ENCODE measurements at regions not wholly inside any gene's neighbourhood (a gene's known extent, or its start where the extent isn't known, plus 50 kb on each side); places are given as distances from the start of the nearest gene placed in this dataset.

DNA sequence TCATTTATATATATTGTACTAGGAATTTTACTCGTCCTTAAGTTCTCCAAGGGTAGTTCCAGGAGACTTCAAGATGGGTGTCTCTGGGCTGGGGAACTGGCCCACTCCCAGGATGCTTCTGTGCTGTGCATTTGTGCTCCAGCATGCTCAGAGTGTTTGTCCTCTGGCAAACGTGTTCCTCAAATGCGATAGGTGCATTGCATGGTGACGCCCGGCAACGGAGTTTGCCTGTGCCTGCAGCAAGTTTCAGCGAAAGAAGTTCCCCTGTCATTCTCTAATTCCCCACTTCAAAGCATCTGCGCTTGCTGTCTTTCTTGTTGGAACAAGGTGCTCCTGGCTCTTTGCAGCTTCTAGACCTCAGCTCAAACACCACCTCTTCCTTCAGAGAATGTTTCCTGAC is 465.1 kb downstream of the GALR1 start:
- TF ChIP-seq, protein P1, sequence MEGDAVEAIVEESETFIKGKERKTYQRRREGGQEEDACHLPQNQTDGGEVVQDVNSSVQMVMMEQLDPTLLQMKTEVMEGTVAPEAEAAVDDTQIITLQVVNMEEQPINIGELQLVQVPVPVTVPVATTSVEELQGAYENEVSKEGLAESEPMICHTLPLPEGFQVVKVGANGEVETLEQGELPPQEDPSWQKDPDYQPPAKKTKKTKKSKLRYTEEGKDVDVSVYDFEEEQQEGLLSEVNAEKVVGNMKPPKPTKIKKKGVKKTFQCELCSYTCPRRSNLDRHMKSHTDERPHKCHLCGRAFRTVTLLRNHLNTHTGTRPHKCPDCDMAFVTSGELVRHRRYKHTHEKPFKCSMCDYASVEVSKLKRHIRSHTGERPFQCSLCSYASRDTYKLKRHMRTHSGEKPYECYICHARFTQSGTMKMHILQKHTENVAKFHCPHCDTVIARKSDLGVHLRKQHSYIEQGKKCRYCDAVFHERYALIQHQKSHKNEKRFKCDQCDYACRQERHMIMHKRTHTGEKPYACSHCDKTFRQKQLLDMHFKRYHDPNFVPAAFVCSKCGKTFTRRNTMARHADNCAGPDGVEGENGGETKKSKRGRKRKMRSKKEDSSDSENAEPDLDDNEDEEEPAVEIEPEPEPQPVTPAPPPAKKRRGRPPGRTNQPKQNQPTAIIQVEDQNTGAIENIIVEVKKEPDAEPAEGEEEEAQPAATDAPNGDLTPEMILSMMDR (IDR thresholded peaks at IDR 0.05; ENCODE audit: low read depth, low read length, poor library complexity, severe bottlenecking), result no peak
- TF ChIP-seq EZH2phosphoT487 (IDR thresholded peaks at IDR 0.05; ENCODE audit: borderline replicate concordance, low read length), result no peak
- Histone ChIP-seq H3K4me3 (ENCODE audit: low read length) (no peak overlapping the region), H3K4me2 (ENCODE audit: low read length) (no peak overlapping the region), H3K27ac (ENCODE audit: low read depth, low read length) (no peak overlapping the region), H4K20me1 (ENCODE audit: control insufficient read depth, insufficient read depth, low read depth, low read length) (no peaks in the 10 kb centered on the region), H3K9me2 (replicated peaks; ENCODE audit: control insufficient read depth, low read length) (no peaks in the 10 kb centered on the region), H3K9me3 (ENCODE audit: control insufficient read depth, insufficient read depth, low read length) (no peaks in the 10 kb centered on the region), H3K36me3 (ENCODE audit: control insufficient read depth, low read length) (no peaks in the 10 kb centered on the region), H3K27me3 (ENCODE audit: control insufficient read depth, low read length) (no peaks in the 10 kb centered on the region), H3F3A (ENCODE audit: control insufficient read depth, insufficient read depth) (no peaks in the 10 kb centered on the region), H3K4me1 (ENCODE audit: control insufficient read depth, low read length) (no peaks in the 10 kb centered on the region), H3K79me2 (ENCODE audit: control insufficient read depth, low read length) (no peaks in the 10 kb centered on the region)

GRCh38 chr18:77716282-77716681 is 466.6 kb downstream of the GALR1 start:
- no peaks in the 10 kb centered on the region for H3K27me3 ChIP-seq (ENCODE audit: control insufficient read depth, low read length)
- TF ChIP-seq EZH2phosphoT487 (IDR thresholded peaks at IDR 0.05; ENCODE audit: borderline replicate concordance, low read length), result no peak
- no peaks in the 10 kb centered on the region for H4K20me1 ChIP-seq (ENCODE audit: control insufficient read depth, insufficient read depth, low read depth, low read length)
- H3K9me3 ChIP-seq (ENCODE audit: control insufficient read depth, insufficient read depth, low read length), result no peaks in the 10 kb centered on the region
- H3F3A ChIP-seq (ENCODE audit: control insufficient read depth, insufficient read depth), result no peaks in the 10 kb centered on the region
- no peak overlapping the region for H3K27ac ChIP-seq (ENCODE audit: low read depth, low read length)
- no peaks in the 10 kb centered on the region for H3K4me1 ChIP-seq (ENCODE audit: control insufficient read depth, low read length)
- H3K9me2 ChIP-seq (replicated peaks; ENCODE audit: control insufficient read depth, low read length), result no peaks in the 10 kb centered on the region
- no peaks in the 10 kb centered on the region for H3K36me3 ChIP-seq (ENCODE audit: control insufficient read depth, low read length)
- H3K79me2 ChIP-seq (ENCODE audit: control insufficient read depth, low read length), result no peaks in the 10 kb centered on the region
- no peak overlapping the region for H3K4me3 ChIP-seq (ENCODE audit: low read length)
- H3K4me2 ChIP-seq (ENCODE audit: low read length), result no peak overlapping the region

DNA sequence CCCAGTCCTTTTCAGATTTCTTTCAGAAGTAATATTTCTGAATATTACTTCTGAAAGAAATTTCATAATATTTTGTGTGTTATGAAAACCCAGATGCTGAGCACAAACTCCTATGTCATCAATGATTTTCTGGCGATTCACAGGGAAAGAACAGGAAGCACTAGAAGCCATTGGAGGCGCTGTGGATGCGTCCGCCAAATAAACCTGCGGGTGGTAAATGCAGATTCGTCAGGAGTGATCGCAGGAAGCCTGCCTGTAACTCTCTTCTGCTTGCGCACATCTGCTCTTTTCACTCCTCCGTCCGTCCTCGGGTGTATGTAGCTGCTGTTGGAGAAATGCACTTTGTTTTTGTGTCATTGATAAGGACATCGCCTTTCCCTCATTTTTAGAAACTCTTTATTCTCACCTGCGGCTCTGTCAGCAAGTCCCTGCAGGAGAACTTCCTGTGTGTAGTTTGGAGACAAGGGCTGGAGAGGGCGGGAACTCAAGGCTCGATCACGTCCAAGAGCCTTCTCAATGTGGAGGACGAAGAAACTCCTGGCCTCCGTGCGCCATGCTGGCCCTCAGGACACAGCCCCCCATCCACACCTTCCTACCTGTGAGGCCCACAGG is 483.8 kb downstream of the GALR1 start:
- H3K9me2 ChIP-seq (replicated peaks; ENCODE audit: control insufficient read depth, low read length), result no peaks in the 10 kb centered on the region
- no peak overlapping the region for H3K4me3 ChIP-seq (ENCODE audit: low read length)
- no peaks in the 10 kb centered on the region for H3K79me2 ChIP-seq (ENCODE audit: control insufficient read depth, low read length)
- H3K27me3 ChIP-seq (ENCODE audit: control insufficient read depth, low read length), result no peaks in the 10 kb centered on the region
- H3K27ac ChIP-seq (ENCODE audit: low read depth, low read length), result no peak overlapping the region
- TF ChIP-seq, protein P1 (IDR thresholded peaks at IDR 0.05; ENCODE audit: low read depth, low read length, poor library complexity, severe bottlenecking), result no peak
- no peak for TF ChIP-seq EZH2phosphoT487 (IDR thresholded peaks at IDR 0.05; ENCODE audit: borderline replicate concordance, low read length)
- no peaks in the 10 kb centered on the region for H3K4me1 ChIP-seq (ENCODE audit: control insufficient read depth, low read length)
- H3F3A ChIP-seq (ENCODE audit: control insufficient read depth, insufficient read depth), result no peaks in the 10 kb centered on the region
- no peaks in the 10 kb centered on the region for H3K9me3 ChIP-seq (ENCODE audit: control insufficient read depth, insufficient read depth, low read length)
- H3K4me2 ChIP-seq (ENCODE audit: low read length), result no peak overlapping the region
- H3K36me3 ChIP-seq (ENCODE audit: control insufficient read depth, low read length), result no peaks in the 10 kb centered on the region
- no peaks in the 10 kb centered on the region for H4K20me1 ChIP-seq (ENCODE audit: control insufficient read depth, insufficient read depth, low read depth, low read length)

GRCh38 chr18:77736842-77737241 is 487.2 kb downstream of the GALR1 start:
- Histone ChIP-seq H3K9me2 (replicated peaks; ENCODE audit: control insufficient read depth, low read length) (no peaks in the 10 kb centered on the region), H3K27me3 (ENCODE audit: control insufficient read depth, low read length) (no peaks in the 10 kb centered on the region), H3K36me3 (ENCODE audit: control insufficient read depth, low read length) (no peaks in the 10 kb centered on the region), H3K4me2 (ENCODE audit: low read length) (no peak overlapping the region), H4K20me1 (ENCODE audit: control insufficient read depth, insufficient read depth, low read depth, low read length) (no peaks in the 10 kb centered on the region), H3K79me2 (ENCODE audit: control insufficient read depth, low read length) (no peaks in the 10 kb centered on the region), H3K9me3 (ENCODE audit: control insufficient read depth, insufficient read depth, low read length) (no peaks in the 10 kb centered on the region), H3K4me1 (ENCODE audit: control insufficient read depth, low read length) (no peaks in the 10 kb centered on the region), H3F3A (ENCODE audit: control insufficient read depth, insufficient read depth) (no peaks in the 10 kb centered on the region), H3K27ac (ENCODE audit: low read depth, low read length) (no peak overlapping the region), H3K4me3 (ENCODE audit: low read length) (no peak overlapping the region)
- TF ChIP-seq, protein P1 (IDR thresholded peaks at IDR 0.05; ENCODE audit: low read depth, low read length, poor library complexity, severe bottlenecking), result no peak
- TF ChIP-seq EZH2phosphoT487 (IDR thresholded peaks at IDR 0.05; ENCODE audit: borderline replicate concordance, low read length), result no peak
